Effector memory CD8-positive, alpha-beta T cell (primary cell): ENCODE measurements at regions not wholly inside any gene's neighbourhood (a gene's known extent, or its start where the extent isn't known, plus 50 kb on each side); places are given as distances from the start of the nearest gene placed in this dataset.

Source experiments
- ATAC-seq: fragments of 150-1000 bp; cut with Tn5 transposase; replicated peaks from 2 replicates; pipeline ENCODE4 v1.10.0; 2021; ENCODE audit warnings: mild to moderate bottlenecking, moderate library complexity
- DNase-seq, 3 experiments: peaks; one replicate each; pipeline ENCODE4 v3.0.0; 2021
- H3K27ac Mint-ChIP-seq, 2 donors: one replicate each; pipeline ENCODE4 v1.8.0; 2022; ENCODE audit warnings: mild to moderate bottlenecking in 2 of 2, mixed read lengths in 2 of 2, moderate library complexity in 2 of 2
- H3K27me3 Mint-ChIP-seq, 2 donors: one replicate each; pipeline ENCODE4 v1.8.0; 2022; ENCODE audit warnings: mixed read lengths in 2 of 2
- H3K36me3 Mint-ChIP-seq: one replicate; pipeline ENCODE4 v1.8.0; 2022; ENCODE audit warnings: mild to moderate bottlenecking, moderate library complexity, mixed read lengths; ENCODE audit not compliant: insufficient read depth
- H3K4me1 Mint-ChIP-seq, 2 donors: one replicate each; pipeline ENCODE4 v1.8.0; 2022; ENCODE audit warnings: low read depth in 2 of 2, mixed read lengths in 2 of 2
- H3K4me3 Mint-ChIP-seq, 2 donors: one replicate each; pipeline ENCODE4 v1.8.0; 2022; ENCODE audit warnings: mild to moderate bottlenecking in 2 of 2, mixed read lengths in 2 of 2, moderate library complexity in 2 of 2
- H3K9me3 Mint-ChIP-seq, 2 donors: one replicate each; pipeline ENCODE4 v1.8.0; 2022; ENCODE audit warnings: mixed read lengths in 2 of 2

- Mint-ChIP-seq H3K27ac (no peak overlapping the region), H3K4me3 (no peak overlapping the region), H3K36me3 (no peaks in the 10 kb centered on the region), H3K27me3 (peaks cover 37 to 77% of the 10 kb centered on the region in 2 donors), H3K4me1 (no peaks in the 10 kb centered on the region), H3K9me3 (peaks cover 0 to 3% of the 10 kb centered on the region in 2 donors)
- DNase-seq: no peak
- ATAC-seq: no peak
Observed at GRCh38 chr6:169938731-169939130, 187.3 kb downstream of the ERMARD start.

- Mint-ChIP-seq H3K36me3 (no peaks in the 10 kb centered on the region), H3K4me3 (no peak overlapping the region), H3K4me1 (no peaks in the 10 kb centered on the region), H3K9me3 (no peaks in the 10 kb centered on the region), H3K27ac (no peak overlapping the region), H3K27me3 (peaks cover 32 to 72% of the 10 kb centered on the region in 2 donors)
- DNase-seq (no peak), ATAC-seq (no peak)
Observed at GRCh38 chr6:169938262-169938701, 186.9 kb downstream of the ERMARD start.

GRCh38 chr6:169937389-169938261 lies 186.2 kb downstream of the ERMARD start:
- no peak overlapping the region for H3K27ac Mint-ChIP-seq
- H3K36me3 Mint-ChIP-seq: no peaks in the 10 kb centered on the region
- no peak for DNase-seq
- ATAC-seq: no peak
- no peaks in the 10 kb centered on the region for H3K9me3 Mint-ChIP-seq
- H3K27me3 Mint-ChIP-seq: peaks cover 31 to 70% of the 10 kb centered on the region in 2 donors
- H3K4me1 Mint-ChIP-seq: no peaks in the 10 kb centered on the region
- no peak overlapping the region for H3K4me3 Mint-ChIP-seq

- Mint-ChIP-seq H3K9me3 (no peaks in the 10 kb centered on the region), H3K27ac (no peak overlapping the region), H3K36me3 (no peaks in the 10 kb centered on the region), H3K27me3 (peaks cover 31 to 67% of the 10 kb centered on the region in 2 donors), H3K4me3 (no peak overlapping the region), H3K4me1 (no peaks in the 10 kb centered on the region)
- DNase-seq: no peak
- no peak for ATAC-seq
Observed at GRCh38 chr6:169936355-169936975, 185.0 kb downstream of the ERMARD start.

GRCh38 chr6:169935861-169936260 lies 184.4 kb downstream of the ERMARD start:
- Mint-ChIP-seq H3K4me3 (no peak overlapping the region), H3K27ac (no peak overlapping the region), H3K9me3 (no peaks in the 10 kb centered on the region), H3K4me1 (no peaks in the 10 kb centered on the region), H3K27me3 (peaks cover 25 to 61% of the 10 kb centered on the region in 2 donors), H3K36me3 (no peaks in the 10 kb centered on the region)
- ATAC-seq: no peak
- DNase-seq: no peak

GRCh38 chr6:169935348-169935718 lies 183.9 kb downstream of the ERMARD start:
- ATAC-seq: no peak
- H3K27me3 Mint-ChIP-seq: peaks cover 21 to 55% of the 10 kb centered on the region in 2 donors
- H3K36me3 Mint-ChIP-seq: no peaks in the 10 kb centered on the region
- no peaks in the 10 kb centered on the region for H3K4me1 Mint-ChIP-seq
- no peak overlapping the region for H3K27ac Mint-ChIP-seq
- DNase-seq: no peak
- H3K9me3 Mint-ChIP-seq: no peaks in the 10 kb centered on the region
- H3K4me3 Mint-ChIP-seq: no peak overlapping the region

GRCh38 chr6:169934699-169935347 lies 183.4 kb downstream of the ERMARD start:
- peaks cover 0 to 1% of the 10 kb centered on the region in 2 donors for H3K9me3 Mint-ChIP-seq
- ATAC-seq: no peak
- no peaks in the 10 kb centered on the region for H3K4me1 Mint-ChIP-seq
- no peaks in the 10 kb centered on the region for H3K36me3 Mint-ChIP-seq
- peaks cover 21 to 56% of the 10 kb centered on the region in 2 donors for H3K27me3 Mint-ChIP-seq
- DNase-seq: no peak
- H3K27ac Mint-ChIP-seq: no peak overlapping the region
- no peak overlapping the region for H3K4me3 Mint-ChIP-seq

- Mint-ChIP-seq H3K4me1 (no peaks in the 10 kb centered on the region), H3K36me3 (no peaks in the 10 kb centered on the region), H3K9me3 (peaks cover 6 to 9% of the 10 kb centered on the region in 2 donors), H3K27ac (no peak overlapping the region), H3K4me3 (no peak overlapping the region), H3K27me3 (peaks cover 21 to 56% of the 10 kb centered on the region in 2 donors)
- no peak for DNase-seq
- no peak for ATAC-seq
Observed at GRCh38 chr6:169933839-169934698, 182.6 kb downstream of the ERMARD start.

GRCh38 chr6:169933251-169933821 lies 181.9 kb downstream of the ERMARD start:
- H3K4me1 Mint-ChIP-seq: no peaks in the 10 kb centered on the region
- H3K9me3 Mint-ChIP-seq: peaks cover 6 to 15% of the 10 kb centered on the region in 2 donors
- peaks cover 20 to 56% of the 10 kb centered on the region in 2 donors for H3K27me3 Mint-ChIP-seq
- no peak for DNase-seq
- H3K36me3 Mint-ChIP-seq: no peaks in the 10 kb centered on the region
- H3K27ac Mint-ChIP-seq: no peak overlapping the region
- no peak overlapping the region for H3K4me3 Mint-ChIP-seq
- ATAC-seq: no peak

- Mint-ChIP-seq H3K36me3 (no peaks in the 10 kb centered on the region), H3K27ac (no peak overlapping the region), H3K4me3 (no peak overlapping the region), H3K9me3 (peaks cover 6 to 15% of the 10 kb centered on the region in 2 donors), H3K27me3 (peaks cover 18 to 47% of the 10 kb centered on the region in 2 donors), H3K4me1 (no peaks in the 10 kb centered on the region)
- ATAC-seq (no peak), DNase-seq (no peak)
Observed at GRCh38 chr6:169932491-169932890, 181.1 kb downstream of the ERMARD start.

- Mint-ChIP-seq H3K4me3 (no peak overlapping the region), H3K27me3 (peaks cover 18 to 36% of the 10 kb centered on the region in 2 donors), H3K9me3 (peaks cover 6 to 15% of the 10 kb centered on the region in 2 donors), H3K27ac (no peak overlapping the region), H3K36me3 (no peaks in the 10 kb centered on the region), H3K4me1 (no peaks in the 10 kb centered on the region)
- no peak for DNase-seq
- ATAC-seq: no peak
Observed at GRCh38 chr6:169931261-169931660, 179.8 kb downstream of the ERMARD start.

GRCh38 chr6:169930799-169931198 lies 179.4 kb downstream of the ERMARD start:
- H3K9me3 Mint-ChIP-seq: peaks cover 6 to 15% of the 10 kb centered on the region in 2 donors
- H3K36me3 Mint-ChIP-seq: no peaks in the 10 kb centered on the region
- DNase-seq (peak in 1 of 3 experiments; percentile 12), ATAC-seq (no peak)
- H3K27ac Mint-ChIP-seq: no peak overlapping the region
- H3K4me3 Mint-ChIP-seq: no peak overlapping the region
- H3K4me1 Mint-ChIP-seq: no peaks in the 10 kb centered on the region
- H3K27me3 Mint-ChIP-seq: peaks cover 20 to 37% of the 10 kb centered on the region in 2 donors
